Upper lobe of right lung (tissue), 1 donor: ENCODE measurements at regions not wholly inside any gene's neighbourhood (a gene's known extent, or its start where the extent isn't known, plus 50 kb on each side); places are given as distances from the start of the nearest gene placed in this dataset.

ENCODE experiments used
- ATAC-seq: fragments of 200-7000 bp; cut with Tn5 transposase; one replicate; pipeline ENCODE4 v1.9.1; 2020; ENCODE audit warnings: mild to moderate bottlenecking, moderate library complexity
- DNase-seq: peaks from one replicate; pipeline ENCODE4 v3.0.0-alpha.2; 2020
- H3K27ac ChIP-seq: fragments of 200-600 bp; one replicate; pipeline ENCODE4 v1.8.0; 2022
- H3K27me3 ChIP-seq: fragments of 200-600 bp; one replicate; pipeline ENCODE4 v1.8.0; 2022; ENCODE audit warnings: mild to moderate bottlenecking
- H3K36me3 ChIP-seq: fragments of 200-600 bp; one replicate; pipeline ENCODE4 v1.8.0; 2022
- H3K4me1 ChIP-seq: fragments of 200-600 bp; one replicate; pipeline ENCODE4 v1.8.0; 2022
- H3K4me3 ChIP-seq: fragments of 200-600 bp; one replicate; pipeline ENCODE4 v1.8.0; 2022; ENCODE audit warnings: mild to moderate bottlenecking
- H3K9me3 ChIP-seq: fragments of 200-600 bp; one replicate; pipeline ENCODE4 v1.8.0; 2022
- intact Hi-C: fragments of 100-400 bp; cut with DNase I; formaldehyde crosslinking; loops from one replicate; pipeline ENCODE4 v1.11.0; 2022
- TF ChIP-seq, protein P1 (sequence below): fragments of 200-600 bp; IDR thresholded peaks from one replicate; pipeline ENCODE4 v1.8.0; 2022; ENCODE audit warnings: antibody characterized with exemption
- donor health status: DM: no; HTN: yes; CAD: no; lungs with severe emphysema.

- no peaks in the 10 kb centered on the region for H3K4me1 ChIP-seq
These were observed 90.7 kb downstream of the ANKRD60 start for GRCh38 chr20:58137651-58138265.

DNA sequence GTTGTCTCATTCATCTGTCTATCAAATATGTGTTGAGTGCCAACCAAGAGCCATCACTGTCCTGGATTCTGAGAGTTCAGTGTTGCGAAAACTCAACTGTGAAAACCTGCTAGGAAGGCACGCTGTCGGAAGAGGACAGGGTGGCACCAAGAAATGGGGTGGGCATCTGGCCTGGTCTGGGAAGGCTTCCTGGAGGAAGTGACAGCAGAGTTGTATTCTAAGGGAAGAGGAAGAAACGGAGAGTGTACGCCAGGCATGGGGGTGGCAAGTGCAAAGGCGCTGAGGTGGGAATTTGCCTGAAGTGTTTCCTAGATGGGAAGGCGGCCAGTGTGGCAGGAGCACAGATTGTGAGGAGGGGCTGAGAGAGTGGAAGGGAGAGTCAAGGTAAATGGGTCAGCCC is 91.2 kb downstream of the ANKRD60 start:
- Histone ChIP-seq H3K9me3 (no peaks in the 10 kb centered on the region), H3K4me1 (no peaks in the 10 kb centered on the region), H3K4me3 (no peak overlapping the region), H3K27me3 (peaks cover 19% of the 10 kb centered on the region), H3K36me3 (no peaks in the 10 kb centered on the region), H3K27ac (no peak overlapping the region)
- intact Hi-C loops, result no loop called here
- ATAC-seq, result no peak
- TF ChIP-seq, protein P1, sequence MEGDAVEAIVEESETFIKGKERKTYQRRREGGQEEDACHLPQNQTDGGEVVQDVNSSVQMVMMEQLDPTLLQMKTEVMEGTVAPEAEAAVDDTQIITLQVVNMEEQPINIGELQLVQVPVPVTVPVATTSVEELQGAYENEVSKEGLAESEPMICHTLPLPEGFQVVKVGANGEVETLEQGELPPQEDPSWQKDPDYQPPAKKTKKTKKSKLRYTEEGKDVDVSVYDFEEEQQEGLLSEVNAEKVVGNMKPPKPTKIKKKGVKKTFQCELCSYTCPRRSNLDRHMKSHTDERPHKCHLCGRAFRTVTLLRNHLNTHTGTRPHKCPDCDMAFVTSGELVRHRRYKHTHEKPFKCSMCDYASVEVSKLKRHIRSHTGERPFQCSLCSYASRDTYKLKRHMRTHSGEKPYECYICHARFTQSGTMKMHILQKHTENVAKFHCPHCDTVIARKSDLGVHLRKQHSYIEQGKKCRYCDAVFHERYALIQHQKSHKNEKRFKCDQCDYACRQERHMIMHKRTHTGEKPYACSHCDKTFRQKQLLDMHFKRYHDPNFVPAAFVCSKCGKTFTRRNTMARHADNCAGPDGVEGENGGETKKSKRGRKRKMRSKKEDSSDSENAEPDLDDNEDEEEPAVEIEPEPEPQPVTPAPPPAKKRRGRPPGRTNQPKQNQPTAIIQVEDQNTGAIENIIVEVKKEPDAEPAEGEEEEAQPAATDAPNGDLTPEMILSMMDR, result no peak
- no peak for DNase-seq

More at GRCh38 chr20:58137651-58138265, 90.7 kb downstream of the ANKRD60 start:
- H3K4me3 ChIP-seq, result no peak overlapping the region
- H3K9me3 ChIP-seq, result no peaks in the 10 kb centered on the region
- H3K36me3 ChIP-seq, result no peaks in the 10 kb centered on the region
- TF ChIP-seq, protein P1, result no peak
- peaks cover 18% of the 10 kb centered on the region for H3K27me3 ChIP-seq
- intact Hi-C loops, result no loop called here
- H3K27ac ChIP-seq, result no peak overlapping the region
- DNase-seq (peak; percentile 49), ATAC-seq (no peak)

DNA sequence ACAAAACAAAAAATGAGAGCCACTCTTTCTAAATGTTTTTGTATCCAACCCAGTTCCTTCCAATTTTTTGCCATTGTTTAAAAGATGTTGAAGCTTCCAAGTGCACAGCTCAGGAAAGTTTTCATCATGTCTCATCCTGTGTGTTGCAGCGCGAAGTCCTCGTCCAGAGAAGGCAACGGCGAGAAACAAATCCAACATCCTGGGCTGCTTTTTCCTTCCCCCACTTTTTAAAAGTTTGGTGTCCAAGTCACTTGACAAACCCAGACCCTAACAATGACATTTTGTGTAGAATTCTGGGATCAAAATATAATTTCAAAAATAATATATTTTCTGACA is 92.3 kb downstream of the ANKRD60 start:
- intact Hi-C loops, result no loop called here
- Histone ChIP-seq H3K4me3 (no peak overlapping the region), H3K36me3 (no peaks in the 10 kb centered on the region), H3K9me3 (no peaks in the 10 kb centered on the region), H3K27me3 (peaks cover 19% of the 10 kb centered on the region), H3K4me1 (no peaks in the 10 kb centered on the region), H3K27ac (no peak overlapping the region)
- ATAC-seq, result no peak
- TF ChIP-seq, protein P1, result no peak
- no peak for DNase-seq

DNA sequence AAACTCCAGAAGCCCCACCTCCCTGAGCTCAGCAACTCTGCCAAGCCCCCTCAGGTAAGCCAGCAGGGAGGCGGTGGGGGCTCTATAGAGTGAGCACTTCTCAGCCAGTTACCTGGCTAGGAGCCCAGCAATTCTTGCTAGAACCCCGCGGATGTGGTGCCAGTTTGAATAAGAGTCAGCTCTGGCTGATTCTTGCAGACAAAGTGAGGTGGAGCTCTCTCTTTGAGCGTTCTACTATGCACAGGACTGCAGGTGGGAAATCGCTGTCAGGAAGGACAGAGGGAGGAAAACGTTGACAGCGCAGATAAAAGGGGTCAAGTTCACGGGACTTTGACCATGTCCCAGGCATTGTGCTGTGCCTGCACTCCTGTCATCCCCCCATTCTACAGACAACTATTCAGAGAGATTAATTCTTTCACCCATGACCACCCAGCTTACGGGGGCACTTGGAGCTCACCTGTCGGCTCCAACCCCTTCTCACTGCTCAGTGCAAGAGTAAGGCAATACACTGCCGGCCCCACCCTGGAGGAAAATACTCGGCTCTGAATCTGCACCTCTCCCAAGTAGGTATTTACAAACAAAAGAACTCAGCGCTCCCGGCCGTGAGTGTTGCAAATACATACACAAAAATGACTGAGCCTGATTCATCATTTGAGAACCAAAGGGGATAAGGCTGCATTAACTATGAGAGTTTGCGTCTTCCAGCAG is 92.9 kb downstream of the ANKRD60 start:
- Histone ChIP-seq H3K9me3 (no peaks in the 10 kb centered on the region), H3K4me3 (no peak overlapping the region), H3K27ac (no peak overlapping the region), H3K36me3 (no peaks in the 10 kb centered on the region), H3K4me1 (no peaks in the 10 kb centered on the region), H3K27me3 (peaks cover 19% of the 10 kb centered on the region)
- peak; percentile 30 for DNase-seq
- TF ChIP-seq, protein P1, result no peak
- no peak for ATAC-seq
- intact Hi-C loops, result no loop called here

DNA sequence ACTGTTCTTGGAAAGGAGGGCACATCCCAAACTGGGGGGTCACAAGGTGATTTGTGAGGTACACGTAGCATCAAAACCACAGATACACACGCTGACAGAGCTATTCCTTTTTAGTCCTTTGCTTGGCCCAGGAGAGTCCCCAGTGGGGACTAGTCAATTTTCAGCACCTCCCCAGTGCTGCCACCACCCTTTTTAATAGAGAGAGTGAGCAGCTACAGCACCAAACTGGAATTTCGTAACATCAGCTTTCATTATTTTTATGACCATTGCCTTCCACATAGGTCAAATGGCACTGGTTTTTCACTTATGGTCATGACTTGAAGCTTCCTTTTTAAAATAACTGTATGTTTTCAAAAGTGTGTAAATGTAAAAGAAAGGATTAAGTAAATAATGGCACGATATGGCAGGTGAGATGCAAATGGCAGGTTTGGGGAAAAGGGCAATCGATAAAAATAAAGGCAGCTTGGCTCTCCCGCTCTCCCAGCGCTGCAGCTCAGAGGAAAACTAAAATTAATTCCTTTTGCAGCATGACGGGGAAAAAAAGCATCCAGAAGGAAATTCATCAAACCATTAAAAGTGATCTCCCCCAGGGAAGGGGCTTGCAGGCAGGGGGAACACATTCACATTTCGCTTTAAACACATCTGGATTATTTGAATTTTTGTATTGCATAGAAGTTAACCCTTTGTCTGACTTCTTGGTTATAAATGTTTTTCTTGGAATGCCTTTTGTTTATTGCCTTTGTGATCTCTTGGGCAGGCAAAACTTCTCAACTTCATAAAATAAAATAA is 95.2 kb downstream of the ANKRD60 start:
- H3K4me3 ChIP-seq, result no peak overlapping the region
- intact Hi-C loops, result no loop called here
- no peak overlapping the region for H3K27ac ChIP-seq
- H3K27me3 ChIP-seq, result peaks cover 19% of the 10 kb centered on the region
- no peaks in the 10 kb centered on the region for H3K36me3 ChIP-seq
- H3K4me1 ChIP-seq, result no peaks in the 10 kb centered on the region
- no peaks in the 10 kb centered on the region for H3K9me3 ChIP-seq
- DNase-seq (no peak), ATAC-seq (no peak)
- TF ChIP-seq, protein P1, result no peak
